Stimulated activated CD4-positive, alpha-beta T cell treated with anti-CD3 and anti-CD28 coated beads, Interleukin-4, amount 100 ng/mL, for 1 hour (primary cell): ENCODE measurements at regions not wholly inside any gene's neighbourhood (a gene's known extent, or its start where the extent isn't known, plus 50 kb on each side); places are given as distances from the start of the nearest gene placed in this dataset.
A peak's percentile ranks its signal among the peaks of the same experiment; 100 is the strongest.

ENCODE experiments used
- DNase-seq: peaks from one replicate; pipeline ENCODE4 v3.0.0-alpha.2; 2020

- no peak for DNase-seq
Measured at GRCh38 chr2:64222351-64222750, 78.1 kb upstream of the PELI1 start.

GRCh38 chr2:64223055-64223454 lies 78.8 kb upstream of the PELI1 start:
- DNase-seq: no peak

GRCh38 chr2:64225491-64225890 lies 81.3 kb upstream of the PELI1 start:
- no peak for DNase-seq

- DNase-seq: no peak
Measured at GRCh38 chr2:64226611-64227010, 82.4 kb upstream of the PELI1 start.

- no peak for DNase-seq
Measured at GRCh38 chr2:64227603-64228125, 83.4 kb upstream of the PELI1 start.

GRCh38 chr2:64228126-64228678 lies 84.0 kb upstream of the PELI1 start:
- peak; percentile 67 for DNase-seq

- DNase-seq: no peak
Measured at GRCh38 chr2:64228918-64229317, 84.7 kb upstream of the PELI1 start.

- no peak for DNase-seq
Measured at GRCh38 chr2:64230540-64230939, 86.3 kb upstream of the PELI1 start.

GRCh38 chr2:64232266-64232665 lies 88.0 kb upstream of the PELI1 start:
- no peak for DNase-seq

GRCh38 chr2:64233376-64233922 lies 89.2 kb upstream of the PELI1 start:
- DNase-seq: no peak

- no peak for DNase-seq
Measured at GRCh38 chr2:64234150-64234549, 89.9 kb upstream of the PELI1 start.

GRCh38 chr2:64234785-64235184 lies 90.6 kb upstream of the PELI1 start:
- no peak for DNase-seq

- no peak for DNase-seq
Measured at GRCh38 chr2:64237266-64237665, 93.0 kb upstream of the PELI1 start.

- no peak for DNase-seq
Measured at GRCh38 chr2:64238799-64239198, 94.6 kb upstream of the PELI1 start.

- DNase-seq: no peak
Measured at GRCh38 chr2:64243081-64244036, 99.1 kb upstream of the PELI1 start.

GRCh38 chr2:64244037-64244416 lies 99.8 kb upstream of the PELI1 start:
- no peak for DNase-seq

GRCh38 chr2:64245631-64246030 lies 101.4 kb upstream of the PELI1 start:
- DNase-seq: no peak

- no peak for DNase-seq
Measured at GRCh38 chr2:64246962-64247361, 102.7 kb upstream of the PELI1 start.

GRCh38 chr2:64249426-64249825 lies 105.2 kb upstream of the PELI1 start:
- DNase-seq: no peak

- DNase-seq: no peak
Measured at GRCh38 chr2:64250063-64250462, 105.8 kb upstream of the PELI1 start.

- no peak for DNase-seq
Measured at GRCh38 chr2:64250751-64251423, 106.7 kb upstream of the PELI1 start.

GRCh38 chr2:64251497-64252250 lies 107.5 kb upstream of the PELI1 start:
- no peak for DNase-seq
